K562 (cell line): ENCODE measurements at regions not wholly inside any gene's neighbourhood (a gene's known extent, or its start where the extent isn't known, plus 50 kb on each side); places are given as distances from the start of the nearest gene placed in this dataset.

ENCODE experiments used
- ATAC-seq: fragments of 200-7000 bp; cut with Tn5 transposase; 3 replicates; pipeline ENCODE4 v1.9.1; 2020; ENCODE audit warnings: moderate library complexity
- BruUV-seq: library from RNA; stranded (reverse); fragments of 400-500 nt; replicated peaks from 2 replicates; lab custom pipeline; 2021; lab: Mats Ljungman, UMichigan
- CTCF ChIA-PET: fragments of 300-600 bp; formaldehyde crosslinking; extraction: SDS; loops from one replicate; lab custom pipeline; 2021; ENCODE audit warnings: low intra/inter-chr PET ratio; lab: Yijun Ruan, JAX
- POLR2A ChIA-PET: fragments of 300-600, 350-650 bp; sonication (Branson Sonifier 250); formaldehyde crosslinking; extraction: SDS; loops from one replicate; lab custom pipeline; 2021; ENCODE audit warnings: antibody characterized with exemption, inconsistent platforms; lab: Yijun Ruan, JAX
- DNase-seq, 4 experiments: peaks; one replicate each; pipeline versions ENCODE4 v3.0.0 to v3.0.0-alpha.2; 2011 to 2018; ENCODE audit warnings: low spot score in 3 of 4, mixed read lengths in 3 of 4; ENCODE audit errors: extremely low read depth in 1 of 4
- FAIRE-seq: peaks from 2 replicates; lab custom pipeline; 2011; peaks lifted over from hg19 to GRCh38; lab: Jason Lieb, UNC
- H2AFZ ChIP-seq: 2 replicates; pipeline ENCODE4 v1.6.0; 2011; ENCODE audit warnings: low read depth, low read length, control low read depth, inconsistent platforms
- H3K27ac ChIP-seq: fragments of 200-600 bp; 3 replicates; pipeline ENCODE4 v1.8.0; 2011; ENCODE audit warnings: low read depth, mild to moderate bottlenecking, control low read depth, inconsistent platforms, low read length, moderate library complexity, mixed read lengths; ENCODE audit errors: extremely low read depth
- H3K27me3 ChIP-seq, 2 experiments: fragments of 300-600 bp in 1 of 2; 2 replicates in 1 of 2; 3 replicates in 1 of 2; pipeline versions ENCODE4 v1.6.0 to v1.8.0; 2011; ENCODE audit warnings: inconsistent platforms in 2 of 2, low read length in 2 of 2, mild to moderate bottlenecking in 1 of 2, mixed read lengths in 1 of 2, moderate library complexity in 1 of 2; ENCODE audit not compliant: control insufficient read depth in 2 of 2, insufficient read depth in 2 of 2
- H3K36me3 ChIP-seq: fragments of 300-600 bp; 3 replicates; pipeline ENCODE4 v1.8.0; 2011; ENCODE audit warnings: mild to moderate bottlenecking, low read length, inconsistent platforms; ENCODE audit not compliant: control insufficient read depth, insufficient read depth
- H3K4me1 ChIP-seq, 2 experiments: fragments of 200-600 bp in 1 of 2; replicated peaks in 1 of 2; 2 replicates in 1 of 2; 3 replicates in 1 of 2; pipeline versions ENCODE4 v1.5.1 to v1.8.0; 2011; ENCODE audit warnings: inconsistent platforms in 2 of 2, low read length in 2 of 2, mild to moderate bottlenecking in 1 of 2, mixed read lengths in 1 of 2, moderate library complexity in 1 of 2; ENCODE audit not compliant: control insufficient read depth in 2 of 2, insufficient read depth in 2 of 2
- H3K4me2 ChIP-seq: 2 replicates; pipeline ENCODE4 v1.6.1; 2011; ENCODE audit warnings: low read length, control low read depth, inconsistent platforms, mixed read lengths; ENCODE audit not compliant: insufficient read depth
- H3K4me3 ChIP-seq: fragments of 200-600 bp; sonication (generic), shearing (Covaris generic); 2 replicates; pipeline ENCODE4 v1.5.1; 2016; ENCODE audit warnings: control low read depth, inconsistent platforms
- H3K79me2 ChIP-seq: fragments of 200-600 bp; 3 replicates; pipeline ENCODE4 v1.8.0; 2011; ENCODE audit warnings: low read length, inconsistent platforms; ENCODE audit not compliant: control insufficient read depth, insufficient read depth
- H3K9ac ChIP-seq, 2 experiments: 2 replicates each; pipeline versions ENCODE4 v1.6.0 to v1.6.1; 2011; ENCODE audit warnings: low read depth in 2 of 2, low read length in 2 of 2, control low read depth in 1 of 2, inconsistent platforms in 1 of 2, mild to moderate bottlenecking in 1 of 2, mixed read lengths in 1 of 2; ENCODE audit not compliant: insufficient read depth in 1 of 2
- H3K9me1 ChIP-seq: one replicate; pipeline ENCODE4 v1.6.0; 2011; ENCODE audit warnings: inconsistent platforms, mild to moderate bottlenecking, low read length, moderate library complexity; ENCODE audit not compliant: control insufficient read depth, insufficient read depth
- H3K9me3 ChIP-seq: replicated peaks from 2 replicates; pipeline ENCODE4 v1.5.1; 2011; ENCODE audit warnings: low read depth, low read length, inconsistent platforms; ENCODE audit not compliant: control insufficient read depth, insufficient read depth
- H4K20me1 ChIP-seq: replicated peaks from 2 replicates; pipeline ENCODE4 v1.6.1; 2011; ENCODE audit warnings: low read length, inconsistent platforms, mixed read lengths; ENCODE audit not compliant: control insufficient read depth, insufficient read depth
- CHD2 ChIP-seq: IDR thresholded peaks from 2 replicates; pipeline ENCODE4 v1.6.1; 2011; ENCODE audit warnings: low read depth, low read length
- ETV5 ChIP-seq: sonication (generic); formaldehyde crosslinking; IDR thresholded peaks from 2 replicates; pipeline ENCODE4 v1.4.0; 2020; ENCODE audit warnings: low read depth, mild to moderate bottlenecking, missing genetic modification reagents
- HLTF ChIP-seq: fragments of 450-650 bp; IDR thresholded peaks from 2 replicates; pipeline ENCODE4 v1.6.1; 2016
- NEUROD1 ChIP-seq: fragments of 150-350 bp; IDR thresholded peaks from 2 replicates; pipeline ENCODE4 v1.6.1; 2014; ENCODE audit warnings: borderline replicate concordance, low read length, low read depth; ENCODE audit not compliant: partially characterized antibody
- RFX1 ChIP-seq: fragments of 450-650 bp; IDR thresholded peaks from 2 replicates; pipeline ENCODE4 v1.6.1; 2016; ENCODE audit warnings: mild to moderate bottlenecking, moderate library complexity
- SIN3A ChIP-seq, 2 experiments: fragments of 150-350 bp in 1 of 2; IDR thresholded peaks; 2 replicates each; pipeline ENCODE4 v1.6.1; 2011 to 2016; ENCODE audit warnings: borderline replicate concordance in 2 of 2, low read depth in 2 of 2, low read length in 2 of 2, mild to moderate bottlenecking in 2 of 2, moderate library complexity in 2 of 2; ENCODE audit not compliant: control insufficient read depth in 1 of 2
- ZKSCAN1 ChIP-seq: fragments of 150-350 bp; IDR thresholded peaks from 2 replicates; pipeline ENCODE4 v1.6.1; 2016; ENCODE audit warnings: low read depth, low read length
- ZNF384 ChIP-seq: IDR thresholded peaks from 2 replicates; pipeline ENCODE4 v1.6.1; 2012; ENCODE audit warnings: low read depth, low read length, improper control_type of control experiment
- ZNF41 ChIP-seq: fragments of 250-450 bp; sonication (Bioruptor Pico); conservative IDR thresholded peaks from 2 replicates; pipeline ENCODE4 v1.4.0; 2020; ENCODE audit warnings: mild to moderate bottlenecking
- ZNF668 ChIP-seq: fragments of 250-450 bp; sonication (Bioruptor Pico); IDR thresholded peaks from 2 replicates; pipeline ENCODE4 v1.8.0; 2022; ENCODE audit warnings: mild to moderate bottlenecking, inconsistent platforms
- in situ Hi-C: fragments of 300-500 bp; cut with MboI; formaldehyde crosslinking; loops from 4 replicates; pipeline ENCODE4 v1.15.0; 2018; ENCODE audit warnings: inconsistent platforms, mixed read lengths
- intact Hi-C: fragments of 100-400 bp; cut with micrococcal nuclease; formaldehyde crosslinking; loops from 2 replicates; pipeline ENCODE4 v1.14.2; 2022

DNA sequence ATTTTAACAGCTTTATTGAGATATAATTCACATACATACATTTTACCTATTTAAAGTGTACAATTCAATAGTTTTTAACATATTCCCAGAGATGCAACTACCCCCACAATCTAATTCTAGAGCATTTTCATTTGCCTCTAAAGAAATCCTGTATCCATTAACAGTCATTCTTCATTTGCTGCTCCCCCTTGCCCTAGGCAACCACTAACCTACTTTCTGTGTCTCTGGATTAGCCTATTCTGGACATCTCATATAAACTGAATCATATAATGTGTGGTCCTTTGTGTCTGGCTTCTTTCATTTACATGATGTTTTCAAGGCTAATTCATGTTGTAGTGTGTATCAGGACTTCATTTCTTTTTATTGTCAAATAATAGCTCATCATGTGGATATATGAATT, 105.1 kb upstream of the GRPR start:
- no peak for ATAC-seq
- Histone ChIP-seq H3K4me1 (no peaks in the 10 kb centered on the region), H3K36me3 (no peaks in the 10 kb centered on the region), H3K27me3 (no peaks in the 10 kb centered on the region), H2AFZ (no peak overlapping the region), H3K9me1 (no peaks in the 10 kb centered on the region), H3K79me2 (no peaks in the 10 kb centered on the region), H3K9me3 (no peaks in the 10 kb centered on the region), H3K4me3 (no peak overlapping the region), H3K4me2 (no peak overlapping the region), H3K9ac (no peak overlapping the region), H3K27ac (no peak overlapping the region), H4K20me1 (no peaks in the 10 kb centered on the region)
- no TSS peak for BruUV-seq
- no peak for DNase-seq
- POLR2A ChIA-PET = no interaction called here
- CTCF ChIA-PET = no interaction called here
- TF ChIP-seq ZNF384 (no peak), SIN3A (IDR thresholded peaks at IDR 0.05; ENCODE audit: borderline replicate concordance in 2 of 2, control insufficient read depth in 1 of 2, low read depth in 2 of 2, low read length in 2 of 2) (no peak), ETV5 (CRISPR knock-in tag) (no peak), CHD2 (no peak), HLTF (no peak)
- in situ Hi-C loops (no loop called here), intact Hi-C loops (no loop called here)
- FAIRE-seq = no peak

- H3K4me1 ChIP-seq = no peaks in the 10 kb centered on the region
- intact Hi-C loops = no loop called here
- H3K27me3 ChIP-seq = no peaks in the 10 kb centered on the region
- H3K4me3 ChIP-seq = no peak overlapping the region
- DNase-seq = no peak
- H3K9me3 ChIP-seq = no peaks in the 10 kb centered on the region
- CTCF ChIA-PET = no interaction called here
- H3K79me2 ChIP-seq = no peaks in the 10 kb centered on the region
- TF ChIP-seq ZNF41 (no peak), NEUROD1 (no peak), RFX1 (no peak), ZKSCAN1 (no peak), ZNF668 (CRISPR knock-in tag) (no peak)
- H3K9me1 ChIP-seq = no peaks in the 10 kb centered on the region
- H3K4me2 ChIP-seq = no peak overlapping the region
- no peak for ATAC-seq
- no peak for FAIRE-seq
- POLR2A ChIA-PET = no interaction called here
- H2AFZ ChIP-seq = no peak overlapping the region
- in situ Hi-C loops = no loop called here
- no peak overlapping the region for H3K9ac ChIP-seq
- no peaks in the 10 kb centered on the region for H4K20me1 ChIP-seq
- BruUV-seq = no TSS peak
- H3K27ac ChIP-seq = no peak overlapping the region
- H3K36me3 ChIP-seq = no peaks in the 10 kb centered on the region
These were observed 109.2 kb upstream of the GRPR start for GRCh38 chrX:16014171-16014570.
